Limb (tissue), 2 donors: ENCODE measurements at regions not wholly inside any gene's neighbourhood (a gene's known extent, or its start where the extent isn't known, plus 50 kb on each side); places are given as distances from the start of the nearest gene placed in this dataset.

Source experiments
- DNase-seq, 2 donors: peaks; one replicate each; pipeline ENCODE4 v3.0.0-alpha.2; 2016; ENCODE audit errors: extremely low spot score in 2 of 2

DNA sequence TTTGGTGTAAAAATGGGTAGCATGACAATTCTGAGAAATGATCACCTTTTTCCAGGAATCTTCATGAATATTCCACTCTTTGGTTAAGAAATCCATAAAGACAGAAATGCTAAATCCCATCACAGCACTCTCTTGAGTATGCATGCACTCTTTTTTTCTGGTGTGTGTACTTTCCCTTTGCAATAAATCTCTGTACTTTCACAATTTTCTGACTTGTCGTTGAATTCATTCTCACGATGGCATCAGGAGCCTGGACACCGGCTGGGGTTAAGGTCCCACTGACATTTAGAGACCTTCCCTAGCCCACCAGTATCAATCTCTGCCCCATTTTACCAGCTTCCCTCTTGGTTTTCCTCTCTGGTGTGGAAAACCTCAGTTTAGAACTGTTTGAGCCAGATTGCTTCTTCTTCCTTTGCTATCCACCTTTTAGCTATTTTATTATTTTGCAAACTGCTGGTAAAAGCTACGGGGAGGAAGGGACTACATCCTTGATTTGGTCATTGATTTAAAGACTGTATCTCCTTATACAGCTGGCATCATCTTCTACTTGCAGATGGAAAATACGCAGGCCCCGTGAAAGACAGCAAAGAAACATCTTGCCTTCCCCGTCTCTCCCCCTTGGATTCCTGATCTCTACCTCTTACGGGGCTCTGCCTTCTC is 59.9 kb upstream of the ZFR start:
- no peak for DNase-seq

DNA sequence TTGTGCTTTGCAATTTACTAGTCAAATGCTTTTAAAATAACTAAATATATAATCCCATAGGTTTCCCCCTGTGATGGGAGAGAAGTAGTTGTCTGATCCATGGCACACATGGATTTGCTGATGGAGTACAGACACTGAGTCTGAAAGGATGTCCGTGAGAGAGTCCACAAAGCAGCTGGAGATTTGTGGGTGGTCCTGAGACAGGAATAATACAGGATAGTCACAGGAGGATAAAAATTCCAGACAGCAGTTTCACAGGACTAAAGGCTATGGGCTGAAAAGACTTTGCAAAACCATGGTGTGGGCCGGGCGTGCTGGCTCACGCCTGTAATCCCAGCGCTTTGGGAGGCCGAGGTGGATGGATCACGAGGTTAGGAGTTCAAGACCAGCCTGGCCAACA is 58.7 kb upstream of the ZFR start:
- peak in 1 of 2 donors; percentile 57 for DNase-seq

DNA sequence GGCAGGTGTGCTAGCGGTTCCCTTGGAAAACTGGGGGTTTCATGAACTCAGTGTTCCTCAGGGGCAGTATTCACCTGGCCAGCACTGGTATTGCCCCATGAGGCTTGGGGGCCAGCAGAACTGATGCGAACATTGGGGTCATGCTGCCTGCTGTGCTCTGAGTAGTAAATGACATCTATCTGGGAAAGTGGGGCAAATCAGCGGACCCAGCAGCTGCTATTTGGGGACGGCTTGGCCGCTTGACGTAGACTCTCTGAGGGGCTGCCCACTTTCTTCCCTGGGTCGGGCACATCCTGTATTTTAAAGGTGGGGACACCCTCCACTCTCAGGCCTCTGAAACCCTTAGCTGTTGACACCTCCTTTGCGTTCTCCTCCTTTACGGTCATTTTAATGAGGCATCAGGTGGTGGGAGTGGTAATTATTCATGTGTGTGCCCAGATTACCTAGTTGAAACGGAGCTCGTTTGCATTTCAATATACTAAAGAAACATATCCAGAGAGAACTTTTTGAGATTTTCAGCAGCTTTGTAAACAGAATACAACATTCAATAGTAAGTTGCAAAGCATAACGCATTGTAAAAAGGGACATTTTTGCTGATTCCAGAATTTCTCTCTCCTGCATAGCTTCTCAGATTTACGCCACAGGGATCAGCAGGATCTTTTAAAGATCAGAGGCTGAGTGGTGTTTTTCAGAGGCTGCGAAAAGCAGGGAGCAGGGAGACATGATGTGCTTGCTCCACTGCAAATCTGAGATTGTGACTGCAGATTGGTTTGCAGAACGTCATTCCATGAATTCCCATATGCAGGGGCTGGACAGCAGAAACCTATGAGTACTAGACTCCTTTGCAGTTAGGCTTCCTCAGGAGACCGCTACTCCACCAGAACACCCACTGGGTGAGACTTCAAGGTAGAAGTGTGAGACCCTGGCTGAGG is 56.8 kb upstream of the ZFR start:
- no peak for DNase-seq

DNA sequence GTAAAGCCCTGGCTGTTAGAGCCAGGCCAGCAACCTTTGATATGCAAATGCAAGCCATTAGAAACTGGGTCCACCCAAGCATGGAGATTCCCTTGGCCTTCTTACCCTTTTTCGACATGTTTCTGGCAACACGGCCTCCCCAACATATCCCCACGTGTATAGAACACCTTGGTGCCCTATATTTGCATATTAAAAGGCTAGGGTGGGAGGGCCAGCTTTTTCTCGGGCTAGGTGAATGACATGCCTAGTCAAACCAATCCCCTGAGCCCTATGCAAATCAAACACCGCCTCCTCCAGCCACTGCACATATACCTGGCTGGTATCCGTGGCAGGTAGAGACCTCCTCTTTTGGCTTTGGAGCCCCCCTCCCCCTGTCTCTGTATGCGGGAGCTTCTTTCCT is 55.6 kb upstream of the ZFR start:
- DNase-seq, result no peak

DNA sequence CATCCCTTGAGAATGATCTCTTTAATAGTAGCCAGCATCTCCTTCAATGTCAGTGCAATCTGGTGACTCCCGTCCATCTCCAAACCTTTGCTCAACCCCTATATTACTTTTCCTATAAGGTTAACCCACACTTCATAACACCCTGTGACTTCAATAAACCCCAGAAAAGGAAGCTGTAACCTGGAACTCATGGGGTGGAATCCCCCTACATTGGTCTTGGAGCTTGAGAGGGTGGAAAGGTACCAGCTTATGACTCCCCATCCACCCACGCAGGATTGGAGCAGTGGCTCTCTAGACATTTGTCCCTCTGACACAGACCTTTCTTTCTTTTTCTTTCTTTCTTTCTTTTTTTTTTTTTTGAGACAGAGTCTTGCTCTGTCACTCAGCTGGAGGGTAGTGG is 54.7 kb upstream of the ZFR start:
- DNase-seq, result no peak

DNA sequence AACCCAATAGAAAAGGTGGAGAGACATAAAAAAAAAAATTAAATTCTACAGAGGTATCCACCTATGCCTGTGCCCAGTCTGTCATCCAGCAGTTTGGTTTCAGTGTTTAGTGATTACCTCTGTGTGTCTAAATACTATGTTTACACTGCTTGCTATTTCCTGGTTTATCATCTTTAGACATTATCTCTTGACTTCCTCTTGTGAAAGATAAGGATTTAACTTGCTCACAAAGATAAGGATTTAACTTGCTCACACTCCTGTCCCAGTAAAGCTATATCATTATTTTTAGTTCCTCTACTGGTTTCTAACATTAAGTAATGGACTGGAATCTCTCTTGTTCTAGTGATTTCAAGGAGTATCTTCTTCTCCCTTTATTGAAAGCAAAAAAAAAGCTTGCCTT is 53.9 kb upstream of the ZFR start:
- no peak for DNase-seq

DNA sequence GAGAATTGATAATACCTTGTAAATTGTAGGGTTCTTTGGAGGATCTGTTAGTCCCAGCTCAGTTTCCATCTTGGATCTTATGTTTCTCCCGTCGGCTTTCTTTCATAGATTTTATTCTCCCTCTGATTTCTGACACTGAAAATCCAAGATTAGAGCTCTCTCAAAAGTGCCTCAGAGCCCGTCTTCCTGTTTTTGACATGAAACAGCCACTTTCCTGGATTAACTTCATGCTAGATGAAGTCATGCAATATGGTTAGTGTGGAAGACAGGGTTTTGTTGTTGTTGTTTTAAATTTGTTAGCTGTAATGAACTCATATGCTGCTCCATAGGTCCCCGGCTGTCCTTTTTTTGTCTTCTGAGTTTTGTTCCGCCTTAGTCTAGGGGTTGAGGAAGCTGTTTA is 51.6 kb upstream of the ZFR start:
- DNase-seq, result no peak

DNA sequence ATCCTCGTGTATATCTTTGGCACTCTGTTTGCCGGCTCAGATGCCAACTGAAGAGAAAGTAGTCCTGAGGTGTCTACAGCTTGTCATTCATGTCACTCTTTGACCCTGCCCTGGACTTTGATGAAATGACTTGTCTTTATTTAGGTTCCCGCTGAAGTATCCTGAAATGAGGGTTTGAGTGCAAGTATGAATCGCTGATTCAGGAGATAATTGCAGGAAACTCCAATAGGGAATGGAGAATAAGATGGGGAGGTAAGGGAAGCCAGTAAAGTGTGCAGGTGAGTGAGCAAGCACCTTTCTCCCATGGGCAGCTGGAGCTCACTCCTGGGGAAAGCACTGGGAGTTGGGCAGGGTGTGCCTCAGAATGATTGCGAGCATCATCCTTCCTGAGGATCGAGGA is 50.3 kb upstream of the ZFR start:
- DNase-seq, result no peak
